ENCODE measurements at regions not wholly inside any gene's neighbourhood (a gene's known extent, or its start where the extent isn't known, plus 50 kb on each side); places are given as distances from the start of the nearest gene placed in this dataset.

DNA sequence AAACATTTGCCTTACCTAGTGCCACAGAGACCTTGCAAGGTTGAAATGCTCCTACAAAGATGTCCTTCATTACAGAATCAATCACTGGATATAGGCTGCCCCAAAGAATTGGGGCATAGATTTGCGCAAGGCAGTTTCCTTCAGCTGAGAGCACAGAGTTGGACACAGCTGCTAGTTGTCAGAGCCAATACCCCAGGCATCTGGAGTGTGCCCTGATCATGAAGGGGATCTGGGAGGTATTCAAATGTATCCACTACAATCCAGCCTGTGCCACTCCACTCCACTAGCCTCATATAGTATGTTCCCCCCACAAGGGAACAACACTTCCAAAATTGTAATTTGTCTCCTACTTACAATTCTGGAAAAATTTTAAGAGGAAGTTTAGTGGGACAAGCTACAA lies 62.3 kb upstream of the ITPRID2 start:
- no peak for DNase-seq
- TF ChIP-seq, protein P1, sequence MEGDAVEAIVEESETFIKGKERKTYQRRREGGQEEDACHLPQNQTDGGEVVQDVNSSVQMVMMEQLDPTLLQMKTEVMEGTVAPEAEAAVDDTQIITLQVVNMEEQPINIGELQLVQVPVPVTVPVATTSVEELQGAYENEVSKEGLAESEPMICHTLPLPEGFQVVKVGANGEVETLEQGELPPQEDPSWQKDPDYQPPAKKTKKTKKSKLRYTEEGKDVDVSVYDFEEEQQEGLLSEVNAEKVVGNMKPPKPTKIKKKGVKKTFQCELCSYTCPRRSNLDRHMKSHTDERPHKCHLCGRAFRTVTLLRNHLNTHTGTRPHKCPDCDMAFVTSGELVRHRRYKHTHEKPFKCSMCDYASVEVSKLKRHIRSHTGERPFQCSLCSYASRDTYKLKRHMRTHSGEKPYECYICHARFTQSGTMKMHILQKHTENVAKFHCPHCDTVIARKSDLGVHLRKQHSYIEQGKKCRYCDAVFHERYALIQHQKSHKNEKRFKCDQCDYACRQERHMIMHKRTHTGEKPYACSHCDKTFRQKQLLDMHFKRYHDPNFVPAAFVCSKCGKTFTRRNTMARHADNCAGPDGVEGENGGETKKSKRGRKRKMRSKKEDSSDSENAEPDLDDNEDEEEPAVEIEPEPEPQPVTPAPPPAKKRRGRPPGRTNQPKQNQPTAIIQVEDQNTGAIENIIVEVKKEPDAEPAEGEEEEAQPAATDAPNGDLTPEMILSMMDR (IDR thresholded peaks at IDR 0.05) = no peak
- peaks cover 7% of the 10 kb centered on the region; the same call in 1 of the 2 replicates for H3K4me1 Mint-ChIP-seq (ENCODE audit: low read depth)
- no peak overlapping the region for H3K4me3 Mint-ChIP-seq
- no peaks in the 10 kb centered on the region; the same call in 1 of the 2 replicates for H3K27me3 Mint-ChIP-seq (ENCODE audit: insufficient read depth)
- no peaks in the 10 kb centered on the region for H3K9me3 Mint-ChIP-seq
- H3K27ac Mint-ChIP-seq = no peak overlapping the region
- peaks cover 3% of the 10 kb centered on the region; the same call in 1 of the 2 replicates for H3K36me3 Mint-ChIP-seq (ENCODE audit: low read depth)

- Mint-ChIP-seq H3K9me3 (no peaks in the 10 kb centered on the region), H3K4me3 (no peak overlapping the region), H3K27me3 (ENCODE audit: insufficient read depth) (no peaks in the 10 kb centered on the region; the same call in 1 of the 2 replicates), H3K4me1 (ENCODE audit: low read depth) (peaks cover 7% of the 10 kb centered on the region; the same call in 1 of the 2 replicates), H3K36me3 (ENCODE audit: low read depth) (peaks cover 3% of the 10 kb centered on the region; the same call in 1 of the 2 replicates), H3K27ac (no peak overlapping the region)
- no peak for DNase-seq
- TF ChIP-seq, protein P1 (IDR thresholded peaks at IDR 0.05) = no peak
Measured at GRCh38 chr2:181832015-181832414, 59.5 kb upstream of the ITPRID2 start.

DNA sequence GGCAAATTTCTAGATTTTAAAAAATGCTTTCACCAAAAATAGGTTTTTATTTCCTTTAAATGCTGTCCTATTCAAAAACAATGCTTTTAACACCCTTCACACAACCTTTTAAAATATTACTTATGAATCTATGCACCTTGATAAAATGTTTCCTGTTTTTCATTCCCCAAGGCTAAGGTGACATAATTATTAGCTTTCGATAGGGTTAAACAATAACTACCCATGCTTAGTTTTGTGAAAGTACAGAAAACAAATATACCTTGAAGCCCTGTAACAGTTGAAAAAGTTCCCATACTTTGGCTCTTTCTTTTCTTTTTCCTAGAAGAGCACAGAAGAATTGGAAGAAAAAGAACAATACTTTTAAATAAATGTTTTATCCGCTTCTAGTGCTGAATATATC lies 54.9 kb upstream of the ITPRID2 start:
- no peak overlapping the region for H3K27ac Mint-ChIP-seq
- TF ChIP-seq, protein P1 (IDR thresholded peaks at IDR 0.05) = no peak
- H3K27me3 Mint-ChIP-seq (ENCODE audit: insufficient read depth) = peaks cover 4% of the 10 kb centered on the region; the same call in 1 of the 2 replicates
- H3K4me3 Mint-ChIP-seq = no peak overlapping the region
- DNase-seq = no peak
- no peaks in the 10 kb centered on the region for H3K9me3 Mint-ChIP-seq
- peaks cover 7% of the 10 kb centered on the region; the same call in 1 of the 2 replicates for H3K4me1 Mint-ChIP-seq (ENCODE audit: low read depth)
- H3K36me3 Mint-ChIP-seq (ENCODE audit: low read depth) = peaks cover 3% of the 10 kb centered on the region; the same call in 1 of the 2 replicates

GRCh38 chr2:181837563-181837962 lies 54.0 kb upstream of the ITPRID2 start:
- DNase-seq = no peak
- Mint-ChIP-seq H3K27me3 (ENCODE audit: insufficient read depth) (peaks cover 4% of the 10 kb centered on the region; the same call in 1 of the 2 replicates), H3K4me3 (no peak overlapping the region), H3K27ac (no peak overlapping the region), H3K4me1 (ENCODE audit: low read depth) (peaks cover 7% of the 10 kb centered on the region; the same call in 1 of the 2 replicates), H3K9me3 (no peaks in the 10 kb centered on the region), H3K36me3 (ENCODE audit: low read depth) (peaks cover 3% of the 10 kb centered on the region; the same call in 1 of the 2 replicates)
- TF ChIP-seq, protein P1 (IDR thresholded peaks at IDR 0.05) = no peak

DNA sequence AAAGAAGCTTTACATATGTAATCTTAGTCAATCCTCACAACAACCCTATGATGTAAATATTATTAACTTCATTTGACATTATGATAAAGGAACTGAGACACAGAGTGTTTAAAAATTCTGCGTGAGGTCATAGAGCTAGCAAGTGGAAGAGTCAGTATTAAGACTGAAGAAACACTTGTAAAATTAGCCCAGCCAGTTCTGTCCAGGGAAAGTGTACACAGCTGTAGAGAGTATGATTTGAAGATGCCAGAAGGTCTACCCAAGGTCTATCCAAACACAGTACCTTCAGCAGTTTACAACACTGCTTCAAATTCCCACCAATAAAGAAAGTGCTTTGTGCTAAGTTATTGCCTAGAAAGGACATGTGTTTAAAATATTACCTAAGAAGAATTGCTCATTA lies 51.7 kb upstream of the ITPRID2 start:
- Mint-ChIP-seq H3K27me3 (ENCODE audit: insufficient read depth) (peaks cover 4% of the 10 kb centered on the region; the same call in 1 of the 2 replicates), H3K4me3 (no peak overlapping the region), H3K27ac (no peak overlapping the region), H3K4me1 (ENCODE audit: low read depth) (peaks cover 7% of the 10 kb centered on the region; the same call in 1 of the 2 replicates), H3K9me3 (no peaks in the 10 kb centered on the region), H3K36me3 (ENCODE audit: low read depth) (no peaks in the 10 kb centered on the region)
- DNase-seq = no peak
- TF ChIP-seq, protein P1 (IDR thresholded peaks at IDR 0.05) = no peak

All from HFFc6 (cell line).